ENCODE measurements at regions not wholly inside any gene's neighbourhood (a gene's known extent, or its start where the extent isn't known, plus 50 kb on each side); places are given as distances from the start of the nearest gene placed in this dataset.
A peak's percentile ranks its signal among the peaks of the same experiment; 100 is the strongest.

GRCh38 chr5:107770051-107770450 is 99.3 kb upstream of the EFNA5 start:
- Histone ChIP-seq H2AFZ (no peak overlapping the region), H3K36me3 (replicated peaks; ENCODE audit: insufficient read depth, low read depth) (no peaks in the 10 kb centered on the region), H3K9me3 (ENCODE audit: low read depth) (no peaks in the 10 kb centered on the region), H3K79me2 (no peaks in the 10 kb centered on the region), H3K9me2 (replicated peaks; ENCODE audit: insufficient read depth) (no peaks in the 10 kb centered on the region), H3K4me1 (ENCODE audit: insufficient read depth) (peaks cover 8% of the 10 kb centered on the region), H4K20me1 (ENCODE audit: insufficient read depth, poor library complexity, severe bottlenecking) (no peaks in the 10 kb centered on the region), H3K4me2 (peak overlapping the region; percentile 19), H3K4me3 (no peak overlapping the region), H3K27me3 (no peaks in the 10 kb centered on the region), H3K27ac (no peak overlapping the region)
- no peak for TF ChIP-seq CTCF (IDR thresholded peaks at IDR 0.05; ENCODE audit: poor library complexity)
- TF ChIP-seq EZH2phosphoT487 (IDR thresholded peaks at IDR 0.05; ENCODE audit: low read depth, severe bottlenecking, unreplicated experiment) = no peak
- no peak for TF ChIP-seq EZH2 (IDR thresholded peaks at IDR 0.05; ENCODE audit: borderline replicate concordance)
- WGBS (ENCODE audit: low lambda C conversion rate, missing lambda C conversion rate) = 47% methylated on average over 7 of the region's 7 CpGs
- DNase-seq (ENCODE audit: low spot score) = no peak

GRCh38 chr5:107769519-107769918 is 98.8 kb upstream of the EFNA5 start:
- Histone ChIP-seq H3K36me3 (replicated peaks; ENCODE audit: insufficient read depth, low read depth) (no peaks in the 10 kb centered on the region), H3K9me2 (replicated peaks; ENCODE audit: insufficient read depth) (no peaks in the 10 kb centered on the region), H3K27ac (no peak overlapping the region), H3K4me1 (ENCODE audit: insufficient read depth) (peaks cover 8% of the 10 kb centered on the region), H2AFZ (no peak overlapping the region), H3K4me2 (no peak overlapping the region), H3K4me3 (no peak overlapping the region), H3K27me3 (no peaks in the 10 kb centered on the region), H3K79me2 (no peaks in the 10 kb centered on the region), H3K9me3 (ENCODE audit: low read depth) (no peaks in the 10 kb centered on the region), H4K20me1 (ENCODE audit: insufficient read depth, poor library complexity, severe bottlenecking) (no peaks in the 10 kb centered on the region)
- DNase-seq (ENCODE audit: low spot score) = no peak
- 79% methylated on average over 5 of the region's 5 CpGs for WGBS (ENCODE audit: low lambda C conversion rate, missing lambda C conversion rate)
- no peak for TF ChIP-seq CTCF (IDR thresholded peaks at IDR 0.05; ENCODE audit: poor library complexity)
- TF ChIP-seq EZH2phosphoT487 (IDR thresholded peaks at IDR 0.05; ENCODE audit: low read depth, severe bottlenecking, unreplicated experiment) = no peak
- no peak for TF ChIP-seq EZH2 (IDR thresholded peaks at IDR 0.05; ENCODE audit: borderline replicate concordance)

GRCh38 chr5:107766972-107767371 is 96.2 kb upstream of the EFNA5 start:
- no peak overlapping the region for H3K27ac ChIP-seq

GRCh38 chr5:107766439-107766838 is 95.7 kb upstream of the EFNA5 start:
- peak; percentile 16 for DNase-seq (ENCODE audit: low spot score)
- Histone ChIP-seq H3K9me2 (replicated peaks; ENCODE audit: insufficient read depth) (no peaks in the 10 kb centered on the region), H3K4me2 (peak overlapping the region; percentile 23), H3K9me3 (ENCODE audit: low read depth) (no peaks in the 10 kb centered on the region), H3K4me3 (no peak overlapping the region), H4K20me1 (ENCODE audit: insufficient read depth, poor library complexity, severe bottlenecking) (no peaks in the 10 kb centered on the region), H3K27me3 (no peaks in the 10 kb centered on the region), H2AFZ (no peak overlapping the region), H3K79me2 (no peaks in the 10 kb centered on the region), H3K36me3 (replicated peaks; ENCODE audit: insufficient read depth, low read depth) (no peaks in the 10 kb centered on the region), H3K27ac (no peak overlapping the region), H3K4me1 (ENCODE audit: insufficient read depth) (peaks cover 8% of the 10 kb centered on the region)
- 48% methylated on average over 5 of the region's 5 CpGs for WGBS (ENCODE audit: low lambda C conversion rate, missing lambda C conversion rate)
- no peak for TF ChIP-seq EZH2phosphoT487 (IDR thresholded peaks at IDR 0.05; ENCODE audit: low read depth, severe bottlenecking, unreplicated experiment)
- no peak for TF ChIP-seq CTCF (IDR thresholded peaks at IDR 0.05; ENCODE audit: poor library complexity)
- TF ChIP-seq EZH2 (IDR thresholded peaks at IDR 0.05; ENCODE audit: borderline replicate concordance) = no peak

More at GRCh38 chr5:107766972-107767371, 96.2 kb upstream of the EFNA5 start:
- Histone ChIP-seq H3K4me2 (no peak overlapping the region), H3K36me3 (replicated peaks; ENCODE audit: insufficient read depth, low read depth) (no peaks in the 10 kb centered on the region), H3K9me3 (ENCODE audit: low read depth) (no peaks in the 10 kb centered on the region), H3K4me3 (no peak overlapping the region), H3K9me2 (replicated peaks; ENCODE audit: insufficient read depth) (no peaks in the 10 kb centered on the region), H2AFZ (no peak overlapping the region), H3K79me2 (no peaks in the 10 kb centered on the region), H4K20me1 (ENCODE audit: insufficient read depth, poor library complexity, severe bottlenecking) (no peaks in the 10 kb centered on the region), H3K27me3 (no peaks in the 10 kb centered on the region), H3K4me1 (ENCODE audit: insufficient read depth) (peaks cover 8% of the 10 kb centered on the region)
- no peak for DNase-seq (ENCODE audit: low spot score)
- 84% methylated on average over 3 of the region's 3 CpGs for WGBS (ENCODE audit: low lambda C conversion rate, missing lambda C conversion rate)
- TF ChIP-seq EZH2phosphoT487 (IDR thresholded peaks at IDR 0.05; ENCODE audit: low read depth, severe bottlenecking, unreplicated experiment) = no peak

Data from hepatocyte (in vitro differentiated cells).